Karpas-422 (cell line): ENCODE measurements at regions not wholly inside any gene's neighbourhood (a gene's known extent, or its start where the extent isn't known, plus 50 kb on each side); places are given as distances from the start of the nearest gene placed in this dataset.

Experiments used
- DNase-seq: peaks from one replicate; pipeline ENCODE4 v3.0.0-alpha.2; 2015
- H2AFZ ChIP-seq: fragments of 200-600 bp; sonication (generic); 2 replicates; pipeline ENCODE4 v1.6.1; 2014; ENCODE audit warnings: antibody characterized with exemption, low read length, mixed read lengths
- H3K27ac ChIP-seq: fragments of 200-600 bp; sonication (generic); 2 replicates; pipeline ENCODE4 v1.5.1; 2014; ENCODE audit warnings: mild to moderate bottlenecking, low read length, moderate library complexity
- H3K27me3 ChIP-seq: fragments of 200-600 bp; sonication (generic); 2 replicates; pipeline ENCODE4 v1.6.1; 2014; ENCODE audit warnings: low read length, mixed read lengths
- H3K36me3 ChIP-seq: fragments of 200-600 bp; sonication (generic); 2 replicates; pipeline ENCODE4 v1.6.1; 2014; ENCODE audit warnings: low read length, mixed read lengths; ENCODE audit not compliant: insufficient read depth
- H3K4me1 ChIP-seq: fragments of 200-600 bp; sonication (generic); 2 replicates; pipeline ENCODE4 v1.6.1; 2014; ENCODE audit warnings: mild to moderate bottlenecking, low read length, mixed read lengths
- H3K4me2 ChIP-seq: fragments of 200-600 bp; sonication (generic); 2 replicates; pipeline ENCODE4 v1.6.1; 2014; ENCODE audit warnings: low read length, low read depth, mild to moderate bottlenecking; ENCODE audit not compliant: poor library complexity, severe bottlenecking
- H3K4me3 ChIP-seq: fragments of 200-600 bp; sonication (generic); 2 replicates; pipeline ENCODE4 v1.5.1; 2014; ENCODE audit warnings: mild to moderate bottlenecking, antibody characterized with exemption, low read length, mixed read lengths
- H3K79me2 ChIP-seq: fragments of 200-600 bp; sonication (generic); 2 replicates; pipeline ENCODE4 v1.6.1; 2014; ENCODE audit warnings: mild to moderate bottlenecking, low read length, mixed read lengths
- H3K9ac ChIP-seq: fragments of 200-600 bp; sonication (generic); 2 replicates; pipeline ENCODE4 v1.6.0; 2014; ENCODE audit warnings: low read length
- H3K9me2 ChIP-seq: fragments of 200-600 bp; sonication (generic), shearing (Covaris generic); replicated peaks from 2 replicates; pipeline ENCODE4 v1.6.0; 2014; ENCODE audit warnings: mild to moderate bottlenecking, low read length, moderate library complexity; ENCODE audit not compliant: insufficient read depth
- H3K9me3 ChIP-seq: fragments of 300-700, 200-600 bp; sonication (generic); 2 replicates; pipeline ENCODE4 v1.6.1; 2014; ENCODE audit warnings: low read length, mixed read lengths
- H4K20me1 ChIP-seq: fragments of 200-600 bp; sonication (generic); 2 replicates; pipeline ENCODE4 v1.6.1; 2014; ENCODE audit warnings: mild to moderate bottlenecking, antibody characterized with exemption, low read length, low read depth; ENCODE audit not compliant: insufficient read depth

DNA sequence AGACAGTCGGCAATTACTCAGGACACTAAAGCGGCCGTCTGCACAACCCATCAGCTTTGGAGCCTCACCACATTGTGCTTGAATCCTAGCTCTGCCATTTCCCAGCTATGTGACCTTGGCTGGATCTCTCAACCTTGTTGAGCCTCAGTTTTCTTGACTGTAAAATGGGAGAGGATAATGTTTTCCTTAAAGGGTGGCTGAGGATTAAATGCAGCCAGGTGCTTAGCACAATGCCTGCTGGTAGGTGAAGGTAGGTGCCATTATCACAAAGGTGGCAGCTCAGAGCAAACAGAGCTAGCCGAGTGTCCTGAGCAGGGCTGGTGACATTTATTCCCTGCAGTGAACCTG is 508.5 kb upstream of the ZMIZ1 start:
- no peaks in the 10 kb centered on the region for H3K9me3 ChIP-seq
- no peaks in the 10 kb centered on the region for H3K4me1 ChIP-seq
- no peak for DNase-seq
- H3K4me3 ChIP-seq, result no peak overlapping the region
- H3K9ac ChIP-seq, result no peak overlapping the region
- H3K27ac ChIP-seq, result no peak overlapping the region
- no peak overlapping the region for H2AFZ ChIP-seq
- H3K79me2 ChIP-seq, result no peaks in the 10 kb centered on the region
- no peak overlapping the region for H3K4me2 ChIP-seq
- no peaks in the 10 kb centered on the region for H3K27me3 ChIP-seq
- H4K20me1 ChIP-seq, result no peaks in the 10 kb centered on the region
- H3K9me2 ChIP-seq, result no peaks in the 10 kb centered on the region
- no peaks in the 10 kb centered on the region for H3K36me3 ChIP-seq

DNA sequence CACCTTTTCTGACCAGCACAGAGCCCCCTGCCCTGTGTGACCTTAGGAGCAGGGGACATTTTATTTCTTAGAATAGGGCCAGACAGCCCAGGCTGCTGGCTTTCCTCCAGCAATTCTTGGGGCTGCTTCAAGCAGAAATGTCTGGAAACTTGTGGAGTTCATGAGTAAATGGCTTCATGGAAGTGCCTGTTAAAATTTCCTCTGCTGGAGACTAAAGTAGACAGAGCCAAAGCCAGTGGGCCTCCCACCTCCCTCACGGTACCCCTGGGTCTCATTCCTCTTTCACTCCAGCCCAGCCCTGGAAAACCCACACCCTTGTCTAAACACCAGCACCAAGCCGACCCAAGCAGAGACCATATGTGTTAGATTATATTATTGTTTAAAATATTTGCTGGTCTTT is 505.5 kb upstream of the ZMIZ1 start:
- H3K36me3 ChIP-seq, result no peaks in the 10 kb centered on the region

DNA sequence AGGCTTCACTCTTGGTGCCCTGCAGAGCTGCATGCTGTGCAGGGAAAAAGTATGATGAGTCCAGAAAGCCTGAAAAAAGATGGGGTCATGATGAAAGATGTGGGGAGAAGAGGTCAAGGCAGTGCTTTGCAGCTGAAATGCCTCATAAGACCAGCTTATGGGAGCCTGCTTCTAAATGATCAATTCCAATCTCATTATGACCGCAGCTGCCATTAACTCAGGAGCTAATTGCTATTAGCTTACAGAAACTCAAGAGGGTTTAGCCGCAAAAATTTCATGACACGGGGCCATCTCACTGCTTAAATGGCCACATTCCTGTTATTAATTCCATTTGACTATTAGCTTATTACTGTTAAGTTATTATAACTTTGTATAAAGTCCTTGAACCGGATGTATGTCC is 502.9 kb upstream of the ZMIZ1 start:
- Histone ChIP-seq H3K27me3 (no peaks in the 10 kb centered on the region), H3K9ac (no peak overlapping the region), H3K9me2 (no peaks in the 10 kb centered on the region), H3K4me1 (no peaks in the 10 kb centered on the region), H3K4me3 (no peak overlapping the region), H3K9me3 (no peaks in the 10 kb centered on the region), H4K20me1 (no peaks in the 10 kb centered on the region), H3K4me2 (no peak overlapping the region), H2AFZ (no peak overlapping the region), H3K36me3 (no peaks in the 10 kb centered on the region), H3K79me2 (no peaks in the 10 kb centered on the region), H3K27ac (no peak overlapping the region)
- no peak for DNase-seq

More for the DNA sequence above, 505.5 kb upstream of the ZMIZ1 start:
- Histone ChIP-seq H3K9ac (no peak overlapping the region), H4K20me1 (no peaks in the 10 kb centered on the region), H3K4me3 (no peak overlapping the region), H3K27ac (no peak overlapping the region), H2AFZ (no peak overlapping the region), H3K27me3 (no peaks in the 10 kb centered on the region), H3K79me2 (no peaks in the 10 kb centered on the region), H3K4me1 (no peaks in the 10 kb centered on the region), H3K4me2 (no peak overlapping the region), H3K9me3 (no peaks in the 10 kb centered on the region), H3K9me2 (no peaks in the 10 kb centered on the region)
- DNase-seq, result no peak

DNA sequence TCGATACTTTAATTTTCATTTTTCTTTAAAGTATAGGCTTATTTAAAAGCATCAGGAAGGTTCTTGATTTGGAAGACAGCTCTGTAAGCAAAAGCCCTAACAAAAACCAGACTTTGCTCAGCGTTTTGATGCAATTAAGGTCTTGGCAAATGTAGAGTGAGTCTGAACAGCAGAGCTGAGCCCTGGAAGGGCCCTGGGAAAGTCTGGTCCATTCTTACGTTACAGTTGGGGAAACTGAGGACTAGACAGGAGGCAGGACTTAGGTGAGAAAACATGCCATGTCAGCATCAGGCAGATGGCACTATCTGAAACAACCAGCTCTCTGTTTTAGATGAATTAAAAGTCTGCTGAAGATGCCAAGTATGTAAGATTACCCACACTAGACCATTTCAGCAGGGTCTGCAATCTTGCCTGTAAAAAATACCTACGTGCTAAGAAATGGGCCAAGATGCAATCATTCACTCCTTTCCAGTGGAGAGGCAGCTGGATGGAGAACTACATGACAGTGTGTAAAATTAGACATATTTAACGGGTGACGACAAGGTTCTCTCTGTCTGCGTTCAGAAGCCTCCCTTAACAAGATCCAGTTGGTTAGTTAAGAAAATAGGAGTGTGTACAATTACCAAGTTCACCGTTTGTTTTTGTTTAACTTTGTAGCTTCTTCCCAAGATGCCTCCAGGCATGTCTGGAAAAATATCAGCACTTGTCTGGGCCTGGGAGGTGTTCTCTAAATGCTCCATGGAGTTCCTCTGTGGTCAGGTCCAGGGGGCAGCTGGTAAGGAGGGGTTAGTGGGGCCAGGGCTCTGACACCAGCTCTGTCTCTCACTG is 502.3 kb upstream of the ZMIZ1 start:
- Histone ChIP-seq H2AFZ (no peak overlapping the region), H3K4me1 (no peaks in the 10 kb centered on the region), H3K27me3 (no peaks in the 10 kb centered on the region), H4K20me1 (no peaks in the 10 kb centered on the region), H3K36me3 (no peaks in the 10 kb centered on the region), H3K9ac (no peak overlapping the region), H3K4me3 (no peak overlapping the region), H3K27ac (no peak overlapping the region), H3K9me2 (no peaks in the 10 kb centered on the region), H3K4me2 (no peak overlapping the region), H3K79me2 (no peaks in the 10 kb centered on the region), H3K9me3 (no peaks in the 10 kb centered on the region)
- no peak for DNase-seq

DNA sequence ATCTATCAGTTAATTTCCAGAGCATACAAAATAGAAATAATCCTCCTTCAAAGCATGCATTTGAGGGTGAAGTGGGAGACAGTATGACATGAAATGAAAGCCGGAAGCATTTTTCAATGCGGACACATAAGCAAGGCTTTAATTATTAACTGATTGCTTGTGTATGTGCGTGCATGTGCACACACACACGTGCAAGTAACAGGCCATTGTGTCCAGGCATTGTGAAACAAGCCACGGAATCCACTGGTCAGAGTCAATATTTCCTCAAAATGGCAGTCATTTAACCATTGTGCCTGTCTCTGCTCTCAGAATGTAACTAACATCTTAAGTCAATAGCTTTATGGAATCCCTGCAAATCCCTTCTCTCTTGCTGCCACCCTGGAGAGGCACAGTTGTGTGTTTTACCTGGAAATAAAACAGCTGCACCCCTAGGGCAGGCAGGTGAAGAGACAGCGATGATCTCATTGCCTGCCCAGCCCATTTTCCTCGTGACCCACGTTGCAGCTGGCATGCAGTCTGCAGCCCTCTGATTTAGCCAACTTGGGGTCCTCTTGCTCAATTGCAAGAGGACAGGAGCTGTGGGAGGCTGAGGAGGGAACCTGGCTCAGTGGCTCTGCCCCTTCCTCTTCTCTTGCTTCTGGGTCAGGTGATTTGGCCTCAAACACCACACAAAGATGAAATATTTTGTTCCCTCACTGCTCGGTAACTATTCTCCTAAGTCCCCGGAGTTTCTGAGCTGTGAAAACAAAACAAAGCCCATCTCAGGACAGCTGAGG is 500.9 kb upstream of the ZMIZ1 start:
- H3K27me3 ChIP-seq, result no peaks in the 10 kb centered on the region
- no peak overlapping the region for H3K4me2 ChIP-seq
- no peak overlapping the region for H2AFZ ChIP-seq
- H3K79me2 ChIP-seq, result no peaks in the 10 kb centered on the region
- no peaks in the 10 kb centered on the region for H3K9me3 ChIP-seq
- H3K4me1 ChIP-seq, result no peaks in the 10 kb centered on the region
- no peak overlapping the region for H3K4me3 ChIP-seq
- no peaks in the 10 kb centered on the region for H3K36me3 ChIP-seq
- no peak for DNase-seq
- H3K9me2 ChIP-seq, result no peaks in the 10 kb centered on the region
- H4K20me1 ChIP-seq, result no peaks in the 10 kb centered on the region
- no peak overlapping the region for H3K9ac ChIP-seq
- no peak overlapping the region for H3K27ac ChIP-seq

DNA sequence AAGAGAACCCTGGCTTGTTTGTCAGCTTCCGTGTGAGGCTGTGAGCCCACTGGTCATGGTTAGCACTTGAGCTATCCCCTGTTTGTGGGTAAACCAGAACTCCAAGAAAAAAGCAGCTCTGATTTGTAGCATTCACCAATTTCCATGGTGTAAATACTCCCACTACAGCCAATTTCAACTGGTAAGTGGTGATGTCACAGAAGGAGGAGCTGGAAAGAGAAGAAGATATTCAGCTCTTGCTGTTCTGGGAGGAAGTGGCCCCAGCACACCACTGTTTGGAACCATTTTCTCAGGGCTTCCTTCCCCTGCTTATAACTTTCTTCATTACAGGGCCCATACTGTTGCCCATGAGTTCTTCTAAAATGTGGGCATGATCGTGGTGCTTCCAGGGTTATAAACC is 500.1 kb upstream of the ZMIZ1 start:
- Histone ChIP-seq H3K4me1 (no peaks in the 10 kb centered on the region), H3K27ac (no peak overlapping the region), H3K4me2 (no peak overlapping the region), H4K20me1 (no peaks in the 10 kb centered on the region), H3K79me2 (no peaks in the 10 kb centered on the region), H2AFZ (no peak overlapping the region), H3K36me3 (no peaks in the 10 kb centered on the region), H3K9me3 (no peaks in the 10 kb centered on the region), H3K27me3 (no peaks in the 10 kb centered on the region), H3K9me2 (no peaks in the 10 kb centered on the region), H3K4me3 (no peak overlapping the region), H3K9ac (no peak overlapping the region)
- DNase-seq, result no peak

DNA sequence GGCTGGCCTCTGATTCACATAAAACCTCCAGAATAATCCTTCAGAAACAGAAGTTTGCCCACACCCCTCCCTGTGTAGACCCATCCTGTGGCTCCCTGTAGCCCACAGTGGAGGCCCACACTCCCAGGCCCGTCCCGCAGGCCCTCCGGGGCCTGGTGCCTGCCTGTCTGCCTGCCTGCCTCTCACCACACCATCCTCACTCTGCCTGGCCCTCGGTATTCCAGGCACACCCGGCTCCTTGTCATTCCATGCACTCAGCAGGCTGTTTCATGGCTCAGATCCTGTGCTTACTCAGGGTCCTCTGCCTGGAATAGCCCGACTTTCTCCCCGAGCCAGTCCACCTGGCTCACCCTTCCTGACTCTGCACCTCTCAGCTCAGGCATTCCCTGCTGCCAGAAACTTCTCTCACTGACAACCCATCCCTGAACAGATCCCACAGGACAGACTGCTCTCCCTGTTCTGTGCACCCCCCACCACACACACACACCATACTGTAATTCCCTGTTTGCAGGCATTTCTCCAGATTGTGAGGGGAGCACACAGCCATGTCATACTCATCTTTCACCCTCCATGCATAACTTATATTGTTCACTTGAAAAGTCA is 498.0 kb upstream of the ZMIZ1 start:
- Histone ChIP-seq H3K9me2 (no peaks in the 10 kb centered on the region), H3K9ac (no peak overlapping the region), H3K79me2 (no peaks in the 10 kb centered on the region), H3K36me3 (no peaks in the 10 kb centered on the region), H3K4me3 (no peak overlapping the region), H3K4me1 (no peaks in the 10 kb centered on the region), H3K27me3 (no peaks in the 10 kb centered on the region), H3K4me2 (no peak overlapping the region), H4K20me1 (no peaks in the 10 kb centered on the region), H3K27ac (no peak overlapping the region), H2AFZ (no peak overlapping the region), H3K9me3 (no peaks in the 10 kb centered on the region)
- no peak for DNase-seq

DNA sequence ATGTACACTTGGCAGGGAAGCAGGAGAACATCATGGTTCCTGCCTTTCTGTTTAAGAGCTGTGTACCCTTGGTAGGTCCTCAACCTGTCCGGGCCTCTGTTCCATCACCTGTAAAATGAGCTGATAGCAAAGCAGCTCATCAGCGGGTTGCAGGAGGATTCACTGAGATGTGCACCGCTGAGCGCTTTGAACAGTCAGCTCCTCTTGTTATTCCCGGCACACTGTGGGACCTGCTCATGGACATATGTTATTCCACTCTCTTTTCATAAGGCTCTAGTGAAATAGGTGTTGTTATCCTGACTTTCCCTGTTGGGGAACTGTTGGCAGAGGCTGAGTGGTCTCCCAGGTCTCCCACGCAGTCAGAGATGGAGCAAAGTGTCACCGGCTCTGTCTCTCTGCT is 497.5 kb upstream of the ZMIZ1 start:
- no peaks in the 10 kb centered on the region for H3K9me3 ChIP-seq
- no peaks in the 10 kb centered on the region for H3K79me2 ChIP-seq
- no peak for DNase-seq
- no peaks in the 10 kb centered on the region for H3K27me3 ChIP-seq
- no peak overlapping the region for H3K4me2 ChIP-seq
- H3K9me2 ChIP-seq, result no peaks in the 10 kb centered on the region
- no peaks in the 10 kb centered on the region for H3K36me3 ChIP-seq
- H3K9ac ChIP-seq, result no peak overlapping the region
- no peak overlapping the region for H3K4me3 ChIP-seq
- H3K27ac ChIP-seq, result no peak overlapping the region
- no peaks in the 10 kb centered on the region for H3K4me1 ChIP-seq
- no peak overlapping the region for H2AFZ ChIP-seq
- H4K20me1 ChIP-seq, result no peaks in the 10 kb centered on the region
